ENCODE measurements at regions not wholly inside any gene's neighbourhood (a gene's known extent, or its start where the extent isn't known, plus 50 kb on each side); places are given as distances from the start of the nearest gene placed in this dataset.

GRCh38 chr4:60122820-60123219 is 1077.3 kb upstream of the ADGRL3 start:
- H4K91ac ChIP-seq (replicated peaks; ENCODE audit: insufficient read length, low read length), result no peak overlapping the region
- no peak overlapping the region for H2BK12ac ChIP-seq (ENCODE audit: low read depth, low read length)
- H4K5ac ChIP-seq (ENCODE audit: insufficient read length, low read depth, low read length), result no peak overlapping the region
- no peak overlapping the region for H3K4me3 ChIP-seq (ENCODE audit: extremely low read depth in 1 of 4, insufficient read depth in 2 of 4, low read depth in 3 of 4, low read length in 4 of 4)
- ChIA-PET POLR2A (ENCODE audit: partially characterized antibody) (no interaction called here), CTCF (ENCODE audit: partially characterized antibody) (no interaction called here)
- H3K79me2 ChIP-seq (ENCODE audit: control insufficient read depth in 1 of 2, insufficient read depth in 2 of 2, low read length in 2 of 2), result no peaks in the 10 kb centered on the region
- H3K27ac ChIP-seq (ENCODE audit: low read depth, low read length), result no peak overlapping the region
- no peak overlapping the region for H3K18ac ChIP-seq (ENCODE audit: extremely low read depth, low read length)
- no peak overlapping the region for H3K56ac ChIP-seq (replicated peaks; ENCODE audit: insufficient read length, low read depth, low read length)
- H4K20me1 ChIP-seq (replicated peaks in 1 of 2; ENCODE audit: control insufficient read depth in 1 of 2, insufficient read depth in 2 of 2, low read length in 2 of 2), result no peaks in the 10 kb centered on the region
- H2BK20ac ChIP-seq (ENCODE audit: low read length), result no peak overlapping the region
- DNase-seq (ENCODE audit: low read depth in 1 of 2, low spot score in 2 of 2), result no peak
- 91% methylated on average over 6 of the region's 6 CpGs; no CpG with 5 or more reads in 1 of the 2 experiments for WGBS, 2 experiments (ENCODE audit: extremely low coverage in 1 of 2, insufficient coverage in 1 of 2, insufficient read length in 1 of 2, insufficient replicate concordance in 2 of 2, low coverage in 1 of 2, low lambda C conversion rate in 2 of 2, missing lambda C conversion rate in 1 of 2)
- H3K79me1 ChIP-seq (ENCODE audit: low read depth, low read length), result no peaks in the 10 kb centered on the region
- H2BK5ac ChIP-seq (ENCODE audit: low read depth, low read length), result no peak overlapping the region
- no peak overlapping the region for H3K4me2 ChIP-seq (ENCODE audit: insufficient read depth in 1 of 2, low read depth in 2 of 2, low read length in 2 of 2)
- no peak overlapping the region for H2AK5ac ChIP-seq (ENCODE audit: low read depth, low read length)
- H3K9me3 ChIP-seq (ENCODE audit: insufficient read depth in 2 of 2, low read depth in 1 of 2, low read length in 1 of 2), result 0 out of 4 replicates have a peak, but pooled peaks cover 0 to 4% of the 10 kb centered on the region in 2 experiments
- TF ChIP-seq PHF8 (conservative IDR thresholded peaks at IDR 0.05; ENCODE audit: low read depth, low read length) (no peak), TCF12 (IDR thresholded peaks at IDR 0.05; ENCODE audit: low read depth, low read length) (no peak), YY1 (IDR thresholded peaks at IDR 0.05; ENCODE audit: low read depth, low read length) (no peak), CTBP2 (IDR thresholded peaks at IDR 0.05; ENCODE audit: borderline replicate concordance, insufficient read depth, insufficient read length, low read length) (no peak), SIRT6 (IDR thresholded peaks at IDR 0.05; ENCODE audit: low read length) (no peak), POLR2AphosphoS5 (IDR thresholded peaks at IDR 0.05; ENCODE audit: low read depth, low read length) (no peak), TEAD4 (IDR thresholded peaks at IDR 0.05; ENCODE audit: low read depth, low read length) (no peak), EZH2 (IDR thresholded peaks at IDR 0.05; ENCODE audit: low read depth, low read length, severe bottlenecking) (no peak)
- no peak for FAIRE-seq
- H3K23me2 ChIP-seq (ENCODE audit: low read depth, low read length), result no peaks in the 10 kb centered on the region
- H3K4ac ChIP-seq (replicated peaks; ENCODE audit: insufficient read length, low read depth, low read length), result no peak overlapping the region
- no peak overlapping the region for H3K9ac ChIP-seq (replicated peaks in 1 of 4; ENCODE audit: extremely low read depth in 1 of 4, low read depth in 3 of 4, low read length in 3 of 4)
- H2BK120ac ChIP-seq (replicated peaks; ENCODE audit: low read depth, low read length), result no peak overlapping the region
- H3K14ac ChIP-seq (ENCODE audit: insufficient read length), result no peak overlapping the region
- no peak overlapping the region for H2BK15ac ChIP-seq (ENCODE audit: low read length)
- no peak overlapping the region for H3K23ac ChIP-seq (ENCODE audit: insufficient read length)
- no peaks in the 10 kb centered on the region for H3K27me3 ChIP-seq (replicated peaks in 1 of 4; ENCODE audit: control insufficient read depth in 3 of 4, extremely low read depth in 1 of 4, insufficient read depth in 3 of 4, low read length in 3 of 4)
- H2AFZ ChIP-seq (ENCODE audit: low read length), result no peak overlapping the region
- no peaks in the 10 kb centered on the region for H3K36me3 ChIP-seq (ENCODE audit: control insufficient read depth in 2 of 4, insufficient read depth in 4 of 4, low read length in 3 of 4)
- no peaks in the 10 kb centered on the region for H3K4me1 ChIP-seq (replicated peaks in 1 of 4; ENCODE audit: control insufficient read depth in 3 of 4, insufficient read depth in 4 of 4, low read length in 3 of 4)
- no peak overlapping the region for H4K8ac ChIP-seq (ENCODE audit: extremely low read depth, insufficient read depth, low read length)
